ENCODE measurements at regions not wholly inside any gene's neighbourhood (a gene's known extent, or its start where the extent isn't known, plus 50 kb on each side); places are given as distances from the start of the nearest gene placed in this dataset.
"Not testable (repeated sequence)": the region's sequence is repeated elsewhere in the genome, so short reads cannot be mapped to it uniquely, and the experiment has no call there.

GRCh38 chr9:75197561-75197960 lies 109.2 kb downstream of the OSTF1 start:
- H3K27ac Mint-ChIP-seq = no peak overlapping the region
- DNase-seq = no peak
- no peaks in the 10 kb centered on the region for H3K36me3 Mint-ChIP-seq (ENCODE audit: low read depth)
- intact Hi-C loops (cut with micrococcal nuclease) = no loop called here
- no peak overlapping the region for H3K4me3 Mint-ChIP-seq
- H3K4me1 Mint-ChIP-seq (ENCODE audit: low read depth) = peaks cover 4% of the 10 kb centered on the region
- CTCF ChIA-PET = interaction anchor here (1.2 kb wide), 1 partner anchor 669 kb away, joined by 3 read pairs; no protein-coding TSS in a partner anchor
- no peaks in the 10 kb centered on the region for H3K9me3 Mint-ChIP-seq
- no peaks in the 10 kb centered on the region for H3K27me3 Mint-ChIP-seq (ENCODE audit: low read depth)

- Mint-ChIP-seq H3K36me3 (ENCODE audit: low read depth) (no peaks in the 10 kb centered on the region), H3K27ac (no peak overlapping the region), H3K4me3 (no peak overlapping the region), H3K9me3 (no peaks in the 10 kb centered on the region), H3K27me3 (ENCODE audit: low read depth) (no peaks in the 10 kb centered on the region), H3K4me1 (ENCODE audit: low read depth) (peaks cover 4% of the 10 kb centered on the region)
- CTCF ChIA-PET = no interaction called here
- no peak for DNase-seq
- intact Hi-C loops (cut with micrococcal nuclease) = no loop called here
Measured at GRCh38 chr9:75198436-75198835, 110.1 kb downstream of the OSTF1 start.

- H3K27ac Mint-ChIP-seq = no peak overlapping the region
- CTCF ChIA-PET = interaction anchor here (0.5 to 2.0 kb wide), 10 partner anchors 13 to 869 kb away, joined by 3 to 15 read pairs (median 4); no protein-coding TSS in a partner anchor
- intact Hi-C loops (cut with micrococcal nuclease) = loop anchor here (1.0 to 2.0 kb wide), 3 partner anchors 37 to 1102 kb away; no protein-coding TSS in a partner anchor
Measured at GRCh38 chr9:75200892-75201470, 112.7 kb downstream of the OSTF1 start.

GRCh38 chr9:75201480-75202209 lies 113.3 kb downstream of the OSTF1 start:
- Mint-ChIP-seq H3K4me1 (ENCODE audit: low read depth) (peaks cover 4% of the 10 kb centered on the region), H3K36me3 (ENCODE audit: low read depth) (no peaks in the 10 kb centered on the region), H3K9me3 (no peaks in the 10 kb centered on the region), H3K27me3 (ENCODE audit: low read depth) (no peaks in the 10 kb centered on the region), H3K27ac (no peak overlapping the region), H3K4me3 (no peak overlapping the region)
- CTCF ChIA-PET = interaction anchor here (0.5 to 2.0 kb wide), 10 partner anchors 13 to 868 kb away, joined by 3 to 15 read pairs (median 4); no protein-coding TSS in a partner anchor
- intact Hi-C loops (cut with micrococcal nuclease) = loop anchor here (1.0 to 2.0 kb wide), 3 partner anchors 37 to 1101 kb away; no protein-coding TSS in a partner anchor
- DNase-seq = no peak

More at GRCh38 chr9:75200892-75201470, 112.7 kb downstream of the OSTF1 start:
- no peak for DNase-seq
- Mint-ChIP-seq H3K27me3 (ENCODE audit: low read depth) (no peaks in the 10 kb centered on the region), H3K9me3 (no peaks in the 10 kb centered on the region), H3K4me1 (ENCODE audit: low read depth) (peaks cover 4% of the 10 kb centered on the region), H3K36me3 (ENCODE audit: low read depth) (no peaks in the 10 kb centered on the region), H3K4me3 (no peak overlapping the region)

- H3K36me3 Mint-ChIP-seq (ENCODE audit: low read depth); H3K4me3 Mint-ChIP-seq; H3K27me3 Mint-ChIP-seq (ENCODE audit: low read depth); H3K4me1 Mint-ChIP-seq (ENCODE audit: low read depth); DNase-seq; CTCF ChIA-PET; intact Hi-C loops (cut with micrococcal nuclease); H3K27ac Mint-ChIP-seq; H3K9me3 Mint-ChIP-seq: not testable (repeated sequence)
Measured at GRCh38 chr9:75207997-75208396, 119.7 kb downstream of the OSTF1 start.

- intact Hi-C loops (cut with micrococcal nuclease) = no loop called here
- Mint-ChIP-seq H3K36me3 (ENCODE audit: low read depth) (no peaks in the 10 kb centered on the region), H3K4me3 (no peak overlapping the region), H3K4me1 (ENCODE audit: low read depth) (no peaks in the 10 kb centered on the region), H3K27me3 (ENCODE audit: low read depth) (no peaks in the 10 kb centered on the region), H3K27ac (no peak overlapping the region), H3K9me3 (peaks cover 3% of the 10 kb centered on the region)
- DNase-seq = no peak
- CTCF ChIA-PET = no interaction called here
Measured at GRCh38 chr9:75210215-75210614, 121.9 kb downstream of the OSTF1 start.

- no peak for DNase-seq
- Mint-ChIP-seq H3K27me3 (ENCODE audit: low read depth) (no peaks in the 10 kb centered on the region), H3K9me3 (peaks cover 3% of the 10 kb centered on the region), H3K4me1 (ENCODE audit: low read depth) (no peaks in the 10 kb centered on the region), H3K27ac (no peak overlapping the region), H3K36me3 (ENCODE audit: low read depth) (no peaks in the 10 kb centered on the region), H3K4me3 (no peak overlapping the region)
- CTCF ChIA-PET = interaction anchor here (2.1 kb wide), 1 partner anchor 12 kb away, joined by 6 read pairs; no protein-coding TSS in a partner anchor
- intact Hi-C loops (cut with micrococcal nuclease) = no loop called here
Measured at GRCh38 chr9:75213765-75214164, 125.5 kb downstream of the OSTF1 start.

GRCh38 chr9:75226403-75227139 lies 138.3 kb downstream of the OSTF1 start:
- no peaks in the 10 kb centered on the region for H3K4me1 Mint-ChIP-seq (ENCODE audit: low read depth)
- H3K36me3 Mint-ChIP-seq (ENCODE audit: low read depth) = peaks cover 11% of the 10 kb centered on the region
- intact Hi-C loops (cut with micrococcal nuclease) = no loop called here
- H3K27ac Mint-ChIP-seq = no peak overlapping the region
- H3K9me3 Mint-ChIP-seq = peaks cover 21% of the 10 kb centered on the region
- CTCF ChIA-PET = interaction anchor here (0.6 to 1.7 kb wide), 2 partner anchors 25 to 1081 kb away, joined by 4 to 7 read pairs; no protein-coding TSS in a partner anchor
- no peak overlapping the region for H3K4me3 Mint-ChIP-seq
- no peaks in the 10 kb centered on the region for H3K27me3 Mint-ChIP-seq (ENCODE audit: low read depth)
- DNase-seq = no peak

GRCh38 chr9:75228893-75229292 lies 140.6 kb downstream of the OSTF1 start:
- no peak overlapping the region for H3K4me3 Mint-ChIP-seq
- H3K9me3 Mint-ChIP-seq = peaks cover 19% of the 10 kb centered on the region
- peaks cover 11% of the 10 kb centered on the region for H3K36me3 Mint-ChIP-seq (ENCODE audit: low read depth)
- H3K27me3 Mint-ChIP-seq (ENCODE audit: low read depth) = no peaks in the 10 kb centered on the region
- no peaks in the 10 kb centered on the region for H3K4me1 Mint-ChIP-seq (ENCODE audit: low read depth)
- H3K27ac Mint-ChIP-seq = no peak overlapping the region
- CTCF ChIA-PET = interaction anchor here (0.5 to 1.4 kb wide), 5 partner anchors 8 to 43 kb away, joined by 3 read pairs; no protein-coding TSS in a partner anchor
- intact Hi-C loops (cut with micrococcal nuclease) = no loop called here
- DNase-seq = no peak

GRCh38 chr9:75229605-75230332 lies 141.5 kb downstream of the OSTF1 start:
- Mint-ChIP-seq H3K4me1 (ENCODE audit: low read depth) (no peaks in the 10 kb centered on the region), H3K4me3 (no peak overlapping the region), H3K27me3 (ENCODE audit: low read depth) (no peaks in the 10 kb centered on the region), H3K9me3 (peaks cover 24% of the 10 kb centered on the region), H3K27ac (no peak overlapping the region), H3K36me3 (ENCODE audit: low read depth) (peaks cover 12% of the 10 kb centered on the region)
- peak; percentile 7 for DNase-seq
- intact Hi-C loops (cut with micrococcal nuclease) = no loop called here
- CTCF ChIA-PET = interaction anchor here (0.9 kb wide), 1 partner anchor 11 kb away, joined by 5 read pairs; no protein-coding TSS in a partner anchor

GRCh38 chr9:75230469-75230868 lies 142.2 kb downstream of the OSTF1 start:
- Mint-ChIP-seq H3K27me3 (ENCODE audit: low read depth) (no peaks in the 10 kb centered on the region), H3K27ac (no peak overlapping the region), H3K4me1 (ENCODE audit: low read depth) (no peaks in the 10 kb centered on the region), H3K9me3 (peaks cover 24% of the 10 kb centered on the region), H3K36me3 (ENCODE audit: low read depth) (peaks cover 13% of the 10 kb centered on the region), H3K4me3 (no peak overlapping the region)
- intact Hi-C loops (cut with micrococcal nuclease) = no loop called here
- DNase-seq = no peak
- CTCF ChIA-PET = interaction anchor here (0.9 kb wide), 1 partner anchor 11 kb away, joined by 5 read pairs; no protein-coding TSS in a partner anchor

GRCh38 chr9:75231167-75231566 lies 142.9 kb downstream of the OSTF1 start:
- H3K4me3 Mint-ChIP-seq = no peak overlapping the region
- H3K27ac Mint-ChIP-seq = no peak overlapping the region
- H3K27me3 Mint-ChIP-seq (ENCODE audit: low read depth) = no peaks in the 10 kb centered on the region
- peaks cover 13% of the 10 kb centered on the region for H3K36me3 Mint-ChIP-seq (ENCODE audit: low read depth)
- H3K4me1 Mint-ChIP-seq (ENCODE audit: low read depth) = no peaks in the 10 kb centered on the region
- intact Hi-C loops (cut with micrococcal nuclease) = no loop called here
- no peak for DNase-seq
- peaks cover 25% of the 10 kb centered on the region for H3K9me3 Mint-ChIP-seq
- CTCF ChIA-PET = no interaction called here

Measured in activated naive CD4-positive, alpha-beta T cell treated with anti-CD3 and anti-CD28 coated beads for 36 hours (primary cell).